ENCODE measurements at regions not wholly inside any gene's neighbourhood (a gene's known extent, or its start where the extent isn't known, plus 50 kb on each side); places are given as distances from the start of the nearest gene placed in this dataset.

DNA sequence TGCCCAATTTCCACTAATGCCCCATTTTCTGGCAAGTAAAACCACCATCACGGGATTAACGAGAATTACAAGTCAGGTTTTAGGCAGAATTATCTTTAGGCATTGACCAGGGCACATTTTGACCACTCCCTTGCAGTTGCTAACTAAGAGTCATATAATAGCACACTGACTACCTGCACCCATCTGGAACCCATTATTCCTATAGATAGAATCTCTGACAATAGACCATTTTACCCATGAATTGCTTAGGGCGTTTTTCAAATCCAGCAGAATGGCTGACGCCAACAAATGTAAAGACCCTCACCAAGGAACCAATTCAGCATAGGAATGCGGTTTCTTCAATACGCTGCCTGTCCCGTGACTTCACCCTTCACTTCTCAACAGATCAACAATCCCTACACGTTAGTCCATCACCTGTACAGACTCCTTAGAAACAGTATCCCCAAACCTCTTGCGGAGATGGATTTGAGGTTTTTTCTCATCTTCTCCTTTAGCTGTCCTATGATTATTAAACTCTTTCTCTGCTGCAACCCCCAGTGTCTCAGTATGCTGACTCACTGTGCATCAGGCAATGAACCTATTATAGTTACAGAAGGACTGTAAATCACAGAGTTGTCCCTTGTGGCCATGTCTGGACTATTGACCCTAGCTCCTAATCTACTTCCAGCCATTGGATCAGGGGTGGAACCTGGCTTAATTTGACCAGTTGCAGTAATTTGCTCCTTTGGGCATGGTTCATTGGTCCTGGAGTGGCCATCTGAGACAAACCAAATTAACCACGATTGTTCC, 177.3 kb upstream of the PLXNC1 start:
- TF ChIP-seq, protein P1, sequence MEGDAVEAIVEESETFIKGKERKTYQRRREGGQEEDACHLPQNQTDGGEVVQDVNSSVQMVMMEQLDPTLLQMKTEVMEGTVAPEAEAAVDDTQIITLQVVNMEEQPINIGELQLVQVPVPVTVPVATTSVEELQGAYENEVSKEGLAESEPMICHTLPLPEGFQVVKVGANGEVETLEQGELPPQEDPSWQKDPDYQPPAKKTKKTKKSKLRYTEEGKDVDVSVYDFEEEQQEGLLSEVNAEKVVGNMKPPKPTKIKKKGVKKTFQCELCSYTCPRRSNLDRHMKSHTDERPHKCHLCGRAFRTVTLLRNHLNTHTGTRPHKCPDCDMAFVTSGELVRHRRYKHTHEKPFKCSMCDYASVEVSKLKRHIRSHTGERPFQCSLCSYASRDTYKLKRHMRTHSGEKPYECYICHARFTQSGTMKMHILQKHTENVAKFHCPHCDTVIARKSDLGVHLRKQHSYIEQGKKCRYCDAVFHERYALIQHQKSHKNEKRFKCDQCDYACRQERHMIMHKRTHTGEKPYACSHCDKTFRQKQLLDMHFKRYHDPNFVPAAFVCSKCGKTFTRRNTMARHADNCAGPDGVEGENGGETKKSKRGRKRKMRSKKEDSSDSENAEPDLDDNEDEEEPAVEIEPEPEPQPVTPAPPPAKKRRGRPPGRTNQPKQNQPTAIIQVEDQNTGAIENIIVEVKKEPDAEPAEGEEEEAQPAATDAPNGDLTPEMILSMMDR (IDR thresholded peaks at IDR 0.05; ENCODE audit: insufficient read depth, low read depth, low read length), result no peak
- no peak for TF ChIP-seq EZH2 (IDR thresholded peaks at IDR 0.05; ENCODE audit: insufficient read depth, low read length)
